ENCODE measurements at regions not wholly inside any gene's neighbourhood (a gene's known extent, or its start where the extent isn't known, plus 50 kb on each side); places are given as distances from the start of the nearest gene placed in this dataset.

DNA sequence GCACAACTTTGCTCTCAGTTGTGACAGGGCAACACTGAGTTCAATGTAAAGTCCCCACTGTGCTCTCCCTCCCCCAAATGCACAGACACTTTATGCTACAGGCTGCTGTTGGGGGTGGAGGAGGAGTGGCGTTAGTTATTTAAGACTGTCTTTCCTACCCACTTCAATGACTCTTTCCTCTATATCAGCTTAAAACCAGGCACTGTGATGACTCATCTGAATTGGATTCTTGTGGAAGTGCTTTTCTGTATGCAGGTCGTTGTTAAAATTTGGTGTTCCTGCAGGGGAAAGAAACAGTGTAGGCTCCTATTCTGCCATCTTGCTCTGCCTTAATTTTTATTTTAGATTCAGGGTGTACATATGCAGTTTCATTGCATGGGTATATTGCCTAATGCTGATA lies 1157.2 kb upstream of the ADGRL3 start:
- DNase-seq: no peak

DNA sequence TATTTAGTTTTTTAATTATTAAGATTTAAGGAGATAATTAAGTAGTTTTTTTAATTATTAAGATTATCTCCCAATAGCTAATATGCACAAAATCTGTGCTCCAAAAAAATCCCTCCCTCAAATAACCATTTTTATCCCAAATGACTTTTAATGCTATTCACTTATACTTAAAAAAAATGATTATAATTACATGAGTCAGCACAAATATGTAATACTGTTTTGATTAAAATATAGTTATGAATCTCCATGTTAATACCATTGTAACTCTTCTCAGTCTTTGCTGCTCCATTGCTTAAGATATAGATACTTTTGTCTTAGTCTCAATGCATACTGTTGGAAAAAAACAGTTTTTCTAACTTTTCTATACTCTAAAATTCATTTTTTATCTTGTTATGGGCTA lies 1121.1 kb upstream of the ADGRL3 start:
- DNase-seq: no peak

DNA sequence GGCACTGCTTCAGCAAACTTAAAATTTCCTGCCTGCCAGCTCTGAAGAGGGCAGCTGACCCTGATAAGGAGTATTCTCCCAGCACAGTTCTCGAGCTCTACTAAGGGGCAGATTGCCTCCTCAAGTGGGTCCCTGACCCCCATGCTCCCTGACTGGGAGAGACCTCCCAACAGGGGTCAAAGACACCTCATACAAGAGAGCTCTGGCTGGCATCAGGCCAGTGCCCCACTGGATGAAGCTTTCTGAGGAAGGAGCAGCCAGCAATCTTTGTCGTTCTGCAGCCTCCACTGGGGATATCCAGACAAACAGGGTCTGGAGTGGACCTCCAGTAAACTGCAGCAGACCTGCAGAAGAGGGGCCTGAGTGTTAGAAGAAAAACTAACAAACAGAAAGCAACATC lies 1118.3 kb upstream of the ADGRL3 start:
- DNase-seq: no peak

DNA sequence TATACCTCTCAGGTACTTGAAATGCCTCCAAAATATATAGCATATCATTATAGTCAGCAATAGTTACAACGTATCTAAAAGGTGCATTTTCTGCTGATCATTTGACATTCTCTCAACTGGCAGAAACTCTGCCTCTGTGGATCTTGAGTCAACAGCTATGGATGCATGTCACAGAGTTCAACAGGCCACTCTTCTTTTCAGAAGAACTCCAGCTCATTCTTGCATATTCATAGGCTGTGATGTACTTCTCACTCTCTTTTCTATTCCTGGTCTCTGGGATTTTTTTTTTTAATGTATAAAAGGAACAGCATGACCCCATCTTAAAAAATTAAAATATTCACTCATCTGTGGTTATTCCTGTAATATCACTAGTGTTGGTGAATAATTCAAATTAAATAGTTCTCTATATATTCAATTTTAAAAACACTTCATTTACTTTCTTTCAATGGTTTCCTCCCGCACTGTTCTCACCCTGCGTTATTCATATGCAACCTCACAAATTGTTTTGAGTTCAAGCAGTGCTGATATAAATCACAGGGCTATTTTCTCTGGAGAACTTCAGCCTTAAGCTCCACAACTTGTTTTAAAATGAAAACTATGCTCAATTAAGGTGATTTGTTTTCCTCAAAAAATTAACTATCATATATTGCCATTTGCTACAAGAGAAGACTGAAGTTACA lies 1111.2 kb upstream of the ADGRL3 start:
- DNase-seq: no peak

DNA sequence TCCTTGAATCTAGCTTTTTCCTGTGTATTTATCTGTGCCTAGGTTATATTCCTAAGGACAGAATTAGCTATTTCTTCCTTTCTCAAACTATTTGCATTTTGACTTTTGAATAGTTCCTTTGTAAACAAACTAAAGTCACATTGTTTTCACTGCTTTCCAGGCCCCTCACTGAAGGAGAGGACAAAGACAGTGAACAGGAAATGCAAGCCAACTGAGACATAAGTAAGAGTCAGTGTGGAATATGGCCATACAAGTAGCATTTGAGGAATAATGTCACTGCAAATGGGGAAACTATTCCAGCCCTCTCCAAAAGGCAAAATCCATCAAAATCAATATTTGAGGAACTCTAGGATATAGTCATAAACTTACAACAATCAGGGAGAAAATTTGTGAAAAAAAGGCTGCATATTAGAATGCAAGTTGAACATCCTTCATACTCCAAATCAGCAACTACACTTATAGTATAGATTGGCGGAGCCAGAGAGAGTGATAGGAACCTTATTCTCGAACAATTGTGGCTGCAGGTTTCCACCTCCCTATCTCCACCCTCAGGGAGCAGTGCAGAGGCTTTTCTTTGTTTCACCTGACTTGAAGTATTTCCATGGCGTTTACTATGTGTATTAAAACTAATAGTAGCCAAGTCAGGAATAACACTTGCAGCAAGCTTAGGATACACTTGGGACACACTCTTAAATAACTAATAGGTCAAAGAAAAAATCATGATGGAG lies 1110.4 kb upstream of the ADGRL3 start:
- no peak for DNase-seq

DNA sequence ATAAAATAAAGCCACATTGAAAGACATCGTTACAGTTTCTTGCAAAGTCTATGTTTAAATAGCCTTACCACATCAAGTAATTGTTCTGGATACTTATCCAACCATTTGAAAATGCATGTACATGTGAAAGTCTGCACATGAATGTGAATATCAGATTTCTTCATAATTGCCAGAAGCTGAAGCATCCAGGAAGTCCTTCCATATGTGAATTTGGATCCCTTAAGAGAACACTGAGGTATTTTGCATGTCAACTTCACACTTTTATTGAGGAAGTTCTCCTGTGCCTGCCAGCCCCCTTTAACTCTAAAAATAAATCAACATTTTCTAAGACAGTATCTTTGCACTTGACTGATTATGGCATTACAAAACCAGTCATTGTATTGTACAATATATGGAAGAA lies 1103.5 kb upstream of the ADGRL3 start:
- DNase-seq: no peak

DNA sequence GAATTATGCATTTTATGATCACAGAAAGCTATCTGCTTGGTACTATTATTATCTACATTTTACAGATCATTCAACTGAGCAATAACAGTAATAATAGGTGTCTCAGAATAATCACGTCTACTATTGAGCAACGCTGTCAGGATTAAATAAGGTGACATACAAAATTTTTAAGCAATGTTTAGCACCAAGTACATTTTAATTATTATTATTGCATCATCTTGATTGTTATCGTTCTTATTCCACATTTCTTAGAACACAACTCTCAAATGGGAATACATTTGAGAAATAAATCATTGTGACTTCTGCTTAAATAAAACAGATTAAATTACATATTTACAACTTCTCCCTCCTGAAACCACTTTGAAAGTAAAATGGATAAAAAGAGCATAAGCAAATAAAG lies 1083.5 kb upstream of the ADGRL3 start:
- DNase-seq: no peak

DNA sequence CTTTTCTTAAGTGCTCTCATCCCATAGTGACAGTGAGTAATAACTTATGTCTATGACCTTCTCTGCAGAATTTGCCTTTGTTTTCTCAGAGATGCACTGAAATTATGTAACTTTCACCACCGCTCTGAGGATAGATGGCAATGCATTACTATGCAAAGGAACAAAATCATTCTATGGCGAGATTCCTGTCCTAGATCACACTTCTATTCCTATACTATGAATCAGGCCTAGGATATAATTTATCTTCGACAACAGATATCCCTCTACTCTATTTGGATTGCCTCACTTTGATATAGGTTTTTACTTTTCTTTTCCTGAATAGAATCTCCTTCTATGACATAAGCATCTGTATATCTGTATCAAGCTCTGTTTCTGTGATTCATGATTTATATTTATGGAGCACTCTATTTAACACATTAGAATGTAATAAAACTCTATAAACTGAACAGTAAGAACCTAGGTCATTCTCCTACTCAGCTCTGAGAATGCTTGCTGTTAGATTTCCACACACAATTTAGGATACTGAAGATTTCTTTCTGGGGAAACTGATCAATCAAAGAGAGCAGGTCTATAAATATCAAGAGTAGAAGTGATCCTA lies 1082.3 kb upstream of the ADGRL3 start:
- DNase-seq: no peak

DNA sequence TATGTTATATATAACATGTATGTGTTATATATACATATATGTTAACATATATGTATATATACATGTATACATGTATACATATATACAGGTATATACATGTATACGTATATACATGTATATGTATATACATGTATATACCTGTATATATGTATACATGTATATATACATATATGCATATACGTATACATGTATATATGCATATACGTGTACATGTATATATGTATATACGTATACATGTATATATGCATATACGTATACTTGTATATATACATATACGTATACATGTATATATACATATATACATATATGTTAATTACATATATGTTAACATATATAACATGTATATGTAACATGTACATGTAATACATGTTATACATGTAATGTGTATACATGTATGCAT lies 1077.3 kb upstream of the ADGRL3 start:
- no peak for DNase-seq

DNA sequence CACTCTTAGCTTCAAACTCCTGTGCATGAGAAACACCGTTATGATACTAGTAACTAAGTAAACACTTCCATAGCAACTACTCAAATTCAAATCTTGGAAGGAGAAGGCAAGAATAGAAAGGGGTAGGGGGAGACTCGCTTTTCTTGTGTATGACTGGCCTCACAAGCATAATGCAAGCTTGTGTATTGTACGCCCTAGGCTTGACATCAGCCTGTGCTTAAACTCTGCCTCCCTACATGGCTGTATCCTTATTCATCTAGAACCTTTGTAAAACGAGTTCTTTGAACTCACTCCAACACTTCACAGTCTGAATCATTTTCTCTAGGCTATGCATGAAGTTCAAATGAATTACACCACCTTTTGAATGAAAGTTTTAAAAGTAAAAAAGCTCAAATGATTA lies 1071.2 kb upstream of the ADGRL3 start:
- DNase-seq: no peak

DNA sequence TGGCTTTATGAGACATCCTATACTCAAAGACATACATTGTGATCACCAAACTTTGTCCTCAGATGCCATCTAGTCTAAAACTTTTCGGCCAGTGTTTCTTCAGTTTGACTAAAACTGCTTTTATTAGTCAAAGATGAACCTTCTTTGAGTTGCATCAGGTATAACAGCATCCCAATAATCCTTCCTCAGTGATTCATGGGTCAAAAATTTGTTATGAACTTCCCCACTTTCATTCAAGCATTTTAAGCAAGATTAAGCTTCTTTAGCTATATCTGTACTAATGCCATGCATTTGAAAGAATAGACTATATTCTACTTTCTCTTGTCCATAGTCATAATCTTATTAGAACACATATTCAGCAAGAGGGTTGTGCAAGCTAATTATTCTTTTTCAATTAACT lies 1070.4 kb upstream of the ADGRL3 start:
- DNase-seq: no peak

DNA sequence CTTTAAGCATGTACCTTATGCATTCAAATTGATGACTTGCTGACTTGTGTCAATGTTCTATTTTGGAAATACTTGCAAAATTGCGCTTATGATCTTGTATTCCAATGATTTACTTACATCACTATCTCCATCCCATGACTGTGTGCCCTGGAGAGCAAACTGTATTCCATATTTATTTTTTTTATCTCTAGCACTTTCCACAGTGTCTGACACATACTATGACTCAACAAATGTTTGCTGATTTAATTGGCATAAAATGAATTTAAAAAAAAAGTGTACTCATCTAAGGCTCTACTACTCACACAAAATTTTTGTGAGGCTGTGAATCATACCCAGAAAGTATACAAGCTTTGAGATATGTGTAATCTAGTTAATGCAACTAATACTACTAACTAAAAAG lies 1066.8 kb upstream of the ADGRL3 start:
- no peak for DNase-seq

DNA sequence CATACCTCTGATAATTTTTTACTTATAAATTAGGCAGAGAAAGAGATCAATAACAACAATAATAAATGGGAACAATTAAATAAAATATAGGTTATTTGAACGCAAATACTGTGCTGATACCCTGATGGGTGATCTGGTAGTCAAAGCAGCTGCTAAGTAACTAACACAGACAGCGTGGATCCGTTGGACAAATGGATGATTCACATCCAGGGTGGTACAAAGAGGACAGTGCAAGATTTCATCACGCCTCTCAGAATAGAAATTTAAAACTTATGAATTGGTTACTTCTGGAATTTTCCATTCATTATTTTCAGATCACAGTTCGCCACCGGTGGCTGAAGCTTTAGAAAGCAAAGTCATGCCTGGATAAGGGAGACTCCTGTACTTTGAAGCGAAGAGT lies 1066.0 kb upstream of the ADGRL3 start:
- DNase-seq: no peak

DNA sequence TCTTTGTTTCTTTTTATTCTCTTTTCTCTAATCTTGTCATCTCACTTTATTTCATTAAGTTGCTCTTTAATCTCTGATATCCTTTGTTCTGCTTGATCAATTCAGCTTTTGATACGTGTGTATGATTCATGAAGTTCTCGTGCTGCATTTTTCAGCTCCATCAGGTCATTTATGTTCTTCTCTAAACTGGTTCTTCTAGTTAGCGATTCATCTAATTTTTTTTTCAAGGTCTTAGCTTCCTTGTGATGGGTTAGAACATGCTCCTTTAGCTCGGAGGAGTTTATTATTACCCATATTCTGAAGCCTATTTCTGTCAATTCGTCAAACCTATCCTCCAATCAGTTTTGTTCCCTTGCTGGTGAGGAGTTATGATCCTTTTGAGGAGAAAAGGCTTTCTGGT lies 1045.0 kb upstream of the ADGRL3 start:
- no peak for DNase-seq

DNA sequence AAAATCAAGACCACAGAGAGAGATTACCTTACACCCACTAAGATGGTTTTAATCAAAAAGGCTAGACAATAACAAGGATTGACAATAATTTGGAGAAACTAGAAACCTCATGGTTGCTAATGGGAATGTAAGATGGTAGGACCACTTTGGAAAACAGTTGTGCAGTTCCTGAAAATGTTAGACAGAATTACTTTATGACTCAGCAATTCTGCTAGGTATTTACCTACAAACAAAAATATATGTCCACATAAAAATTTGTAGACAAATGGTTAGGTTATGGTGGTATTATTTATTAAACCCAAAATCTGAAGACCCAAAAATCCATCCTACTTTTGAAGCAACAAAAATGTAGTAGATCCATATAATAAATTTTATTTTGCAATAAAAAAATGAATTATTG lies 1027.0 kb upstream of the ADGRL3 start:
- no peak for DNase-seq

DNA sequence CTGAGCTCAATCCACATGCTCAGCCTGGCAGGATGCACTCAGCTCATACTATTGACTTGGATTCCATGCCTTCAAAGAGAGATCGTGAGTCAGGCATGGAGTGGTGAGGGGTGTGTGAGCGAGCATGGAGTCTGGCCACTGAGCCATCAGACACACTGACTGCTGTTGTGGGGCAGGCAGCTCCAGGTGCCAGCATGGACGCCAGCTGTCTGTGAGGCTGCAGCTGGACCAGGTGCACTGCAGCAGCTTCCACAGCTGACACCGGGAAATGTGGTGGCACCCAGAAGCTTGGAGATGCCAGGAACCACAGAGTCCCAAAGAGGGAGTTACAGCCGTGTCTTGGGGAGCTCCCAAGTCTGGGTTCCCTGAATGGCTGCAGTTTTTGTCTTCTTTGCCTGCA lies 1026.4 kb upstream of the ADGRL3 start:
- no peak for DNase-seq

DNA sequence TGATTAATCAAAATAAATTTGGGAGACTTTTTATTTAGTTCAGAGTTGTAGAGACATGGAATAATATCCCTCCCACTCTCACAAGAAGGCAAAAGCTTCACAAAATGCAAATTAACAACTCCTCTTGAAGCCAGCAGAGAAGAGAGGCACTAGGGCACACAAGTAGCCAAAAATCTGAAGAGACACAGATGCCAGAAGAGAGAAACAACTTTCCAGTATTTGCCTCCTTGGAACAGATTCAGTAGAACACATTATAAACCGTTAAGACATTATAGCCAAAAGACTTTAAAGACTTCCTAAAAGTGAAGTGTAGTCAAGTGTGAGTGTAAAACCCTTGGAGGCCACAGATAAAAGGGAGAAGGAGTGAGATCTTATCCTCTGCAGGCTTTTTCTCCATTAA lies 1024.9 kb upstream of the ADGRL3 start:
- DNase-seq: no peak

DNA sequence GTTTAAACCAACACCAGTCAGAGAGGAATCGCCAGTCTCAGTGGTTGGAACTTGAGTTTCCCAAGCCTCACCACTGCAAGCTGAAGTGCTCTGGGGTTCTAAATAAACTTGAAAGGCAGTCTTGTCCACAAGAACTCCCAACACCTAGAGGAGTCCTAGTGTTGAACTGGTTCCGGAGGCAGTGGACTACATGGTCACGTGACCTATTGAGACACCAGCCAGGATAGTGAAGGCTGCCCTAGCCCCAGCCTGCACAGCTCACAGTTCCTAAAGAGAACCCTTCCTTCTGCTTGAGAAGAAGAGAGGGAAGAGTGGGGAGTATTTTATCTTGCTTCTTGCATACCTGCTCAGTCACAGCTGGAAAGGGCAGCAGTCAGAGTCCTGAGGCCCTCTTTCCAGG lies 1012.7 kb upstream of the ADGRL3 start:
- DNase-seq: no peak

DNA sequence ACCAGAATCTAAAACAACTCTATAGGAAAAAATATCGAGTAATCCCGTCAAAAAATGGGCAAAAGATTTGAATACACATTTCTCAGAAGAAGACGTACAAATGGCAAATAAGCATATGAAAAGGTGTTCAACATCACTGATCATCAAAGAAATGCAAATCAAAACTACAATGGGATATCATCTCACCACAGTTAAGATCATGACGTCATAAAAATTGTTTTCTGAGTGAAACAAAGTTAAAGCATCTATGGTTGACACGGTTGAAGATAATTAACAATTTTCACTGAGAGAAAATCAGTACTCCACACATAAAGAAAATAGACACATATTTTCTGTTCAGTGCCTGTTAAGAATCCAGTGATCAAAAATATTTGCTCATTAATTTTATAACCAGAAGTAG lies 1010.8 kb upstream of the ADGRL3 start:
- DNase-seq: no peak

DNA sequence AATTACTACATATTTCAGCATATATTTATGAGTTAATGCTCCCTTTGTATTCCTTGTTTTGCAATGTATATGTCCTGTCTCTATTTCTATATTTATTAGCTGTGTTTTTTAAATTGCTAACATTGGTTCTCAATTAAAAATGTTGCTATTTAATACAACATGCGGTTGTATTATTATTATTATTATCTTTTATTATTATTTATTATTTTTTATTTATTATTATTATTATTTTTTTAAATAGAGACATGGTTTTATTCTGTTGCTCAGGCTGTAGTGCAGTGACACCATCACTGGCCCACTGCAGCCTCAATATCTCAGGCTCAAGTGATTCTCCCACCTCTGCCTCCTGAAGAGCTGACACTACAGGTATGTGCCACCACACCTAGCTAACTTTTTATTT lies 1005.9 kb upstream of the ADGRL3 start:
- DNase-seq: no peak

DNA sequence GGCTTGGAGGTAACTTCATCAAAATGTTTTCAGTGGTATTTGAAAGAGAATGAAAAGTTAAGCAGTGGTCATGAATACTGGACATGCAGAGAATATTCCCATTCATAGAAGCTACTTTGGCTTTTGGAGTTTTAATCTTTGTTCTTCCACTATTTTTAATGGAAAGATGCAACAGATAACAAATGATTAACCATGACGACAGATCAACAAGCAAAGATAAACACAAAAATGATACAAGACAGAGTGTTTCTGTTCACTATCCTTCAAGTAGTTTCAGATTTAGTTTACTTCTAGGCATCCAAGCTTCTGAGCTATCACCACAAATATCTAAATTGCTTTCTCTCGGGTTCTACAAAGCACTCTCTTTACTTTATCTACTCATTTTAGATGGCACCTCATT lies 1004.9 kb upstream of the ADGRL3 start:
- DNase-seq: no peak

DNA sequence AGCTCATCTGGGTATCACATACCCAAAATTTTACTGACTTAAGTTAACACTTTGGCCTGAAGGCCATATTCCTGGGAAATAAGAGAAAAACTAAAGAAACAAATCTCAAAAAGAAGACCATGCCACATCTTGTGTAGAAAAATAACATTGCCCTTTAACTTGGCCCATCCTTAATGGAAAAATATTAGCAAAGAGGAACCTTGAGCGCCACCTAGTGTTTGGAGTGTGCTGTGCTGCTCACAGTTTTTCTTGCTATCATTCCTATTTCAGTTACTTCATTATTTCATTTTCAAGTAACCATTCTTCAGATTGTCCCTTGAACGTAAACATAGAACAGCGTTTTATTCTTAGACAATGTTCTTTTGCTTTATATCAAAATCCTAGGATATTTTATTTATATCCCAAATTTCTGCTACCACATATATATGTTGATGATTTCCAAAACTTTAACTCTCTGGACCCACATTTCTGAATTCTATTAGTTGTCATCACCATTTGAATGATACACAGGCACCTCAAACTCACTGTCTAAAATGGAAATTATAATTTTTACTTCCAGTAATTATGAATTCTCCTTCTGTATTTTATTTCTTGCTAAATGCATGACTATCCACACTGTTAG lies 999.0 kb upstream of the ADGRL3 start:
- DNase-seq: peak; percentile 13

DNA sequence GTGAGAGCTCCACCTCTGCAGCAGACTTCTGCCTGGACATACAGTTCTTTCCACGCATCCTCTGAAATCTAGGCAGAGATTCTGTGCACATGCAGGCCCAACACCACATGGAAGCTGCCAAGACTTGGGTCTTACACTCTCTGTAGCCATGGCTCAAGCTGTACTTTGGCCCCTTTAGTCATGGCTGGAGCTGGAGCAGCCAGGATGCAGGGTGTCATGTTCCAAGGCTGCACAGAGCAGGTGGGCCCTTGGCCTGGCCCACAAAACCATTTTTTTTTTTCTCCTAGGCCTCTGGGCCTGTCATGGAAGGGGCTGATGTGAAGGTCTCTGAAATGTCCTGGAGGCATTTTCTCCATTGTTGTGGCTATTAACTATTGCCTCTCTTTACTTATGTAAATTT lies 990.5 kb upstream of the ADGRL3 start:
- DNase-seq: no peak

DNA sequence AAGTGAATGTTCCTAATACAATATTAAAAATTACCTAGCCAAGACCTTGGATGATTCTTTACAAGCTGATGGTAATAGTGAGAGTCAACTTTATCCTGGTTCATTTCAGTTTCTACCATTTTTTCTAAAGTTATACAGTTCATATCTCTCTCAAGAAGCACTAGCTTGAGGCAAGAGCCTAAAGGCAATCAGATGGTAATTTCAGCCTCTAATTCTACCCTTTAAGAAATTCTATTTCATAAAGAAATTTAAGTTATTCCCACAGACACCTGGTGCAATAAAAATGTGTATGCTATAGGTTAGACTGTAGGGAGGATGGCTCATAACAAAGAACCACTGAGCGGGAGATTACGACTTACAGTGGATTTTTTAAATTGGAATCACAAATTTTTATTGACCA lies 984.2 kb upstream of the ADGRL3 start:
- DNase-seq: no peak

All from GDM1 (cell line).